Calu3 (cell line): ENCODE measurements at regions not wholly inside any gene's neighbourhood (a gene's known extent, or its start where the extent isn't known, plus 50 kb on each side); places are given as distances from the start of the nearest gene placed in this dataset.
"Not testable (repeated sequence)": the region's sequence is repeated elsewhere in the genome, so short reads cannot be mapped to it uniquely, and the experiment has no call there.

Experiments
- BruUV-seq: library from RNA; stranded (reverse); fragments of 400-500 nt; replicated peaks from 2 replicates; lab custom pipeline; 2021; lab: Mats Ljungman, UMichigan
- CTCF ChIA-PET: fragments of 300-600 bp; sonication (Branson Sonifier 250); formaldehyde crosslinking; loops from one replicate; lab custom pipeline; 2022; ENCODE audit warnings: antibody characterized with exemption; lab: Charles Lee
- DNase-seq: peaks from one replicate; pipeline ENCODE4 v3.0.0; 2022
- H3K27ac Mint-ChIP-seq: one replicate; pipeline ENCODE4 v1.8.0; 2022; ENCODE audit warnings: mixed read lengths; ENCODE audit not compliant: unreplicated experiment
- H3K27me3 Mint-ChIP-seq: one replicate; pipeline ENCODE4 v1.8.0; 2022; ENCODE audit warnings: mixed read lengths; ENCODE audit not compliant: unreplicated experiment
- H3K36me3 Mint-ChIP-seq: one replicate; pipeline ENCODE4 v1.8.0; 2022; ENCODE audit warnings: mild to moderate bottlenecking, moderate library complexity, mixed read lengths; ENCODE audit not compliant: insufficient read depth, unreplicated experiment
- H3K4me1 Mint-ChIP-seq: one replicate; pipeline ENCODE4 v1.8.0; 2022; ENCODE audit warnings: mild to moderate bottlenecking, low read depth, mixed read lengths; ENCODE audit not compliant: unreplicated experiment
- H3K4me3 Mint-ChIP-seq: one replicate; pipeline ENCODE4 v1.8.0; 2022; ENCODE audit warnings: mild to moderate bottlenecking, low read depth, moderate library complexity, mixed read lengths; ENCODE audit not compliant: unreplicated experiment
- H3K9me3 Mint-ChIP-seq: one replicate; pipeline ENCODE4 v1.8.0; 2022; ENCODE audit warnings: low read depth, mixed read lengths; ENCODE audit not compliant: unreplicated experiment
- CTCF ChIP-seq: fragments of 200-600 bp; IDR thresholded peaks from one replicate; pipeline ENCODE4 v1.8.0; 2022; ENCODE audit warnings: antibody characterized with exemption; ENCODE audit not compliant: unreplicated experiment
- intact Hi-C: fragments of 100-400 bp; cut with micrococcal nuclease; formaldehyde crosslinking; loops from one replicate; pipeline ENCODE4 v1.10.0; 2022; ENCODE audit not compliant: unreplicated experiment

- no peak overlapping the region for H3K4me3 Mint-ChIP-seq
- H3K9me3 Mint-ChIP-seq = no peaks in the 10 kb centered on the region
- peaks cover 22% of the 10 kb centered on the region for H3K27me3 Mint-ChIP-seq
- DNase-seq = no peak
- no peak overlapping the region for H3K27ac Mint-ChIP-seq
- H3K4me1 Mint-ChIP-seq = no peaks in the 10 kb centered on the region
- intact Hi-C loops = no loop called here
- no TSS peak for BruUV-seq
- CTCF ChIA-PET = no interaction called here
- no peak for TF ChIP-seq CTCF
- no peaks in the 10 kb centered on the region for H3K36me3 Mint-ChIP-seq
Measured at GRCh38 chr9:32177396-32177795, 207.0 kb upstream of the ACO1 start.

GRCh38 chr9:32180597-32180996 is 203.8 kb upstream of the ACO1 start:
- CTCF ChIA-PET = no interaction called here

GRCh38 chr9:32200241-32200640 is 184.2 kb upstream of the ACO1 start:
- H3K4me3 Mint-ChIP-seq = no peak overlapping the region
- BruUV-seq = no TSS peak
- H3K27ac Mint-ChIP-seq = no peak overlapping the region
- no peaks in the 10 kb centered on the region for H3K27me3 Mint-ChIP-seq
- H3K36me3 Mint-ChIP-seq = no peaks in the 10 kb centered on the region
- no peak for DNase-seq
- H3K4me1 Mint-ChIP-seq = no peaks in the 10 kb centered on the region
- CTCF ChIA-PET = no interaction called here
- TF ChIP-seq CTCF = no peak
- intact Hi-C loops = no loop called here
- H3K9me3 Mint-ChIP-seq = no peaks in the 10 kb centered on the region

More at GRCh38 chr9:32180597-32180996, 203.8 kb upstream of the ACO1 start:
- DNase-seq = no peak
- H3K4me1 Mint-ChIP-seq = no peaks in the 10 kb centered on the region
- H3K4me3 Mint-ChIP-seq = no peak overlapping the region
- H3K27ac Mint-ChIP-seq = no peak overlapping the region
- H3K9me3 Mint-ChIP-seq = no peaks in the 10 kb centered on the region
- peaks cover 21% of the 10 kb centered on the region for H3K27me3 Mint-ChIP-seq
- no peaks in the 10 kb centered on the region for H3K36me3 Mint-ChIP-seq
- no peak for TF ChIP-seq CTCF
- BruUV-seq = no TSS peak
- intact Hi-C loops = no loop called here

GRCh38 chr9:32200896-32201295 is 183.5 kb upstream of the ACO1 start:
- Mint-ChIP-seq H3K4me3 (no peak overlapping the region), H3K9me3 (no peaks in the 10 kb centered on the region), H3K4me1 (no peaks in the 10 kb centered on the region), H3K27ac (no peak overlapping the region), H3K36me3 (no peaks in the 10 kb centered on the region), H3K27me3 (no peaks in the 10 kb centered on the region)
- no peak for DNase-seq
- no peak for TF ChIP-seq CTCF
- CTCF ChIA-PET = no interaction called here
- no TSS peak for BruUV-seq
- intact Hi-C loops = no loop called here

GRCh38 chr9:32209164-32209563 is 175.3 kb upstream of the ACO1 start:
- DNase-seq, H3K27me3 Mint-ChIP-seq, CTCF ChIA-PET, H3K36me3 Mint-ChIP-seq, intact Hi-C loops, H3K9me3 Mint-ChIP-seq, BruUV-seq, H3K4me1 Mint-ChIP-seq, H3K27ac Mint-ChIP-seq, H3K4me3 Mint-ChIP-seq: not testable (repeated sequence)
